NCI-H2081 (cell line): ENCODE measurements at regions not wholly inside any gene's neighbourhood (a gene's known extent, or its start where the extent isn't known, plus 50 kb on each side); places are given as distances from the start of the nearest gene placed in this dataset.
A peak's percentile ranks its signal among the peaks of the same experiment; 100 is the strongest.
"Not testable (repeated sequence)": the region's sequence is repeated elsewhere in the genome, so short reads cannot be mapped to it uniquely, and the experiment has no call there.

Experiments
- DNase-seq, 2 experiments: peaks; one replicate each; lab custom pipeline; 2025; lab: John Stamatoyannopoulos, UW

DNA sequence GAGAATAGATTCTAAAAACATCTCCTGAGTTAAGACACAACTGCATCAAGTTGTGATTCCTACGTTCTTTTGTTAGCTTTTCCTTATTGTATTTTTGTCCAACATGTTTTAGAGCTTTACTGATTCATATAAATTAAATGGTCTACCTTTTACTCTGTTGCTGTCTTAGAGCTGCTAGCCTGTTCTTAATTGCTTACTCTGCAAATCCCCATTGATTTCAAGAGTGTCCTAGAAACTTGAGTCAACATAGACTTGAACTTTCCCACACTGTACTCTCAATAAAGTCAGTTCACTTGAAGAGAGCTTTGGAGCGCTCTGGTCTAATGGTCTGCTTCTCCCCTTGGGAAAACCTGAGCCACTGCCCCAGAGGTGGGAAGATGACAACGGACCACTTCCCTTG, 343.9 kb downstream of the CCER1 start:
- DNase-seq, result no peak

DNA sequence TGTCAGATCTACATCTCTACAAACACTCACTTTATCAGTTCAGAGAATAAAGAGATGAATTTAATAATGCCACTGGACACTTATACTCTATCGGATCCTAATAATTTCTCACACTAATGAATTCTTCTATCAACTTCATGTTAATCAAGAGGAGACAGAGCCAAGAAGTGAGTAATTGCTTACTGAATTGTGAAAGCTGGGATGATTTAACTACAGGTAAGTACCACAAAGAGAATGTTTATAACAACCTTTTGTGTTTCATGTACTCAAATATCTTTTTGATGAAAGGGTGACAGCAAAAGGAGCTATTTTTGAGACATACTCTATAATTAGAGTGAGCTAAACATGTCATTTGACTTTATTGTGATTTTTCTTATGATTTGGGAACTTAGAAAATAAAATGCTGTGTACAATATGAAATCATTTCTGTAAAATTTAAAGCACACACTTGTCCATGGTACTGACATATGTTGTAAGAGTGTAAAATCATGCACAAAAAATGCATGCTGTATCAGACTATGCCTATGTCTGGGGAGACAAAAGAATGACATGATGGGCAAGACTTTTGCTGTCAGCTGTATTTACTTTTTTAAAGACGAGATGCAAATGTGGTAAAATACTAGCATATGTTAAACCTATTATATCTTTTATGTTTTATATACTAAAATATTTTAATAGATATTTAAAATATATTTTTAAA, 361.2 kb downstream of the CCER1 start:
- peak in 1 of 2 experiments; percentile 18 for DNase-seq

- peak in 1 of 2 experiments; percentile 40 for DNase-seq
These were observed 365.0 kb downstream of the CCER1 start for GRCh38 chr12:90589956-90590355.

- DNase-seq, result no peak
These were observed 369.2 kb downstream of the CCER1 start for GRCh38 chr12:90585640-90586304.

DNA sequence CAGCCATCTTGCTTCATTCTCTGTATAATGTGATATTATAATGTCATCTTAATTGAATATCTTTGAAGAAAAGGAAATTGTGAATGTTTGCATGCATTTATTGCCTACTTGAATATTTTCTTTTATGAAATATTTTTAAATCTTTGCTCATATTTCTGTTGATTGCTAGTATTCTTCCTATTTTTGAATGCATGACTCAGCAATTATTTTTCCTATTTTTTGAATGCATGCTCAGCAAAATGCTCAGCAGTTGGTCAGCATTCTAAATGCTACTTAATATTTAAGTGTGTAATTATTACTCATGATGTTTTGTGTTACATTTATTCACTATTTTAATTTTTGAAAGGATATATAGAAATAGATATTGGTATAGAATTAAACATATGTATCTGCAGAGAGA, 378.3 kb downstream of the CCER1 start:
- DNase-seq, result no peak

DNA sequence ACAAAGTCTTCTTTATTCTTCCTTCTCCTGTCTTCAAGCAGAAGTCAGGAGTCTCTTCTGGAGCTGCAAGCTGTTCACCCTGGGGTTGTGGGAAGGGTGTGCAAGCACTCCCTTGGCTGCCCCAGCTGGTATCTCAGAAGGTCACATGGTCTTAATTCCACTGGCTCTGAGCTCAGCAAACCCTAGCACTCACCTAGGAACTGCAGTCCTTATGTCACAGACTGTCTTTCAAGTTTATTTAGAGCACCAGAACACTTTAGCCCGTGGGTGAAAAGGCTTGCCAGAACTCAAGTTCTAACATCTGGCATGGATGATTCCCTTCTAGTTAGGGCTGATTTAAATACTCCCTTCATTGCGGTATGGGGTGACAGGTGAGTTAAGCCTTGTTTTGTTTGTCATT, 379.0 kb downstream of the CCER1 start:
- no peak for DNase-seq

DNA sequence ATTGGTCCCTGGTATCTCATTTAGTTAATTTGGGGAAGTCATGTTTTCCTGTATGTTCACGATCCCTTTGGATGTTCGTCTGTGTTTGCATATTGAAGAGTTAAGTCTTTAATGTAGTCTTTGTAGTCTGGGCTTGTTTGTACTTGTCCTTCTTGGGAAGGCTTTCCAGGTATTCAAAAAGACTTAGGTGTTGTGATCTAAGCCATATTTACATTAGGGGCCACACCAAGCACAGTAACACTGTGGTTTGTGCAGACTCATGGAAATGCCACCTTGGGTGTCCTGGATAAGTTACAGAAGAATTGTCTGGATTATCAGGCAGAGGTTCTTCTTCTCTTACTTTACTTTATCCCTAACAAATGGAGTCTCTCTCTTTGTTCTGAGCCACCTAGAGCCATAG, 380.3 kb downstream of the CCER1 start:
- DNase-seq, result no peak

DNA sequence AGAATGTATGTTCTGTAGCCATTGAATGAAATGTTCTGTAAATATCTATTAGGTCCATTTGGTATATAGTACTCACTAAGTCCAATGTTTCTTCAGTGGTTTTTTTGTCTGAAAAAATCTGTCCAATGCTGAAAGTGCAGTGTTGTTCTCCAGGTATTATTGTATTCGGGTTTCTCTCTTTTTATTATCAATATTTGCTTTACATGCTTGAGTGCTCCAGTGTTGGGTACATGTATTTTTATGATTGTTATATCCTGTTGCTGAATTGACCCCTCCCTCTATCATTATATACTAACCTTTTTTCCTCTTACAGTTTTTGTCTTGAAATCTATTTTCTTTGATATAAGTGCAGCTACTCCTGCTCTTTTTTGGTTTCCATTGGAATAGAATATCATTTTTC, 382.2 kb downstream of the CCER1 start:
- peak in 1 of 2 experiments; percentile 14 for DNase-seq

GRCh38 chr12:90569685-90570084, 385.3 kb downstream of the CCER1 start:
- no peak for DNase-seq

DNA sequence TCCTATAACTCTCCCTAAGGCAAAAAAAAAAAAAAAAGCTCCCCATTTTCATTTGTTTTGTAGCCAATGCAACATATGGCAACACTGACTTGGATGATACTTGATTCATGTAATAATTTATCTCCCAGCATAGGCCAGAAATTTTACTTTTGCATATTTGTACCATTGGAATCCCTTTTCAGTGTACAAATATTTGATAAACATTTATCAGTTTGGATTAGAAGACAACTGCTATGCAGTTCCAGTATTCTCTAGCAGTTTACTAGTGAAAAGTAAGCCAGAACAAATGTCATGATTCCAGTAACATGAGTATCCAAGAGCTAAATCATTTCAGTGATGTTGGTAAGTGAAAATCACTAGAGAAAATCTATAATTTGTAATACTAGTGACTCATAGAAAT, 392.3 kb downstream of the CCER1 start:
- DNase-seq, result no peak

DNA sequence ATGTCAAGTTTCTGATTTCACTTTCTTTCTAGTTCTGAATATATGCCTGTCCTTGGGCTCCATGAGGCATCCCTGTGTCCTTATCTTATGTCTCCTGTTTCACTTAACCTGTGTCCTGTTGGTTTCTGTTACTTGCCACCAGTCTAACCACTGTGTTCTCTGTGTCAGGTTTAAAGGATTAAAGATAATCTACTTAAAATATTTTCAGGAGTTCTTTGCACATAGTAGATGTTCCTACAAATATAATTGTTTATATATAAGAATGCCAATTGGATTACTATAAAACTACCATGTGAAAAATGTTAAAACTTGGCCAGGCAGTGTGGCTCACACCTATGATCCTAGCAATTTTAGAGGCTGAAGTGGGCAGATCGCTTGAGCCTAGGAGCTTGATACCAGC, 406.4 kb downstream of the CCER1 start:
- DNase-seq, result no peak

DNA sequence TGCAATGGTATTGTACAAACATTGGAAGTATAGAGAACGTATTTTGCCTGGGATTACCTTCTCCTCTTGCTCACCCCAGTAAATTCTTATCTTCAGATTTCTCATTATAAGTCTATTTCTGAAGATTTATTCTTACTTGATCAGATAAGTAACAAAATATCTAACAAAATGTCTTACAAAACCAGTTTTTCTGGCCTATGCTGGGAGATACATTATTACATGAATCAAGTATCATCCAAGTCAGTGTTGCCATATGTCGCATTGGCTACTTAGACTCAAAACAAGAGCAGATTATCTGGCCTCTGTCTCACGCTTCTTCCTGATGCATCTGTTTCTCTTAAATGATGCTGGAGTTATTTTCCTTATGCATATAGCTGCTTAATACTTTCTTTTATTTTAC, 408.5 kb downstream of the CCER1 start:
- DNase-seq, result no peak

GRCh38 chr12:90543841-90544240, 411.1 kb downstream of the CCER1 start:
- no peak for DNase-seq

DNA sequence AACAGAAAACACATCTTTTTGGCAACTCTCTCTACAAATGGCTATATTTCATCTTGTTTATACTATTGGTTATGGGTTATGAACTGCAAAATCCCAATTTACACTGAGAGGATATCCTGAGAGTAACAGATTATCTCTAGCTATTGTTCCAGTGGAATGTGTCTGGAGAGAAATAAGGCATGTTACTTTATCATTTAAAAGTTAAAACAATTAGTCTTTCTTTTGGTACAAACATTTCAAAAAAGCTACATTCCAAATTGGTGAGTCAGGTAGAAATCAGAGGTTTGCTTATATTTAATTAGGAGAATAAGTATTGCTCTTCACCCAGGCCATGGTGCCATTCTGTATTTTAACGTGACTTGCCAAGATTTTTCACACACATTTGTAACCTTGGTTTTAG, 411.6 kb downstream of the CCER1 start:
- DNase-seq, result no peak

- not testable (repeated sequence) for DNase-seq
These were observed 412.1 kb downstream of the CCER1 start for GRCh38 chr12:90542852-90543251.

- DNase-seq, result not testable (repeated sequence)
These were observed 421.1 kb downstream of the CCER1 start for GRCh38 chr12:90533828-90534227.

DNA sequence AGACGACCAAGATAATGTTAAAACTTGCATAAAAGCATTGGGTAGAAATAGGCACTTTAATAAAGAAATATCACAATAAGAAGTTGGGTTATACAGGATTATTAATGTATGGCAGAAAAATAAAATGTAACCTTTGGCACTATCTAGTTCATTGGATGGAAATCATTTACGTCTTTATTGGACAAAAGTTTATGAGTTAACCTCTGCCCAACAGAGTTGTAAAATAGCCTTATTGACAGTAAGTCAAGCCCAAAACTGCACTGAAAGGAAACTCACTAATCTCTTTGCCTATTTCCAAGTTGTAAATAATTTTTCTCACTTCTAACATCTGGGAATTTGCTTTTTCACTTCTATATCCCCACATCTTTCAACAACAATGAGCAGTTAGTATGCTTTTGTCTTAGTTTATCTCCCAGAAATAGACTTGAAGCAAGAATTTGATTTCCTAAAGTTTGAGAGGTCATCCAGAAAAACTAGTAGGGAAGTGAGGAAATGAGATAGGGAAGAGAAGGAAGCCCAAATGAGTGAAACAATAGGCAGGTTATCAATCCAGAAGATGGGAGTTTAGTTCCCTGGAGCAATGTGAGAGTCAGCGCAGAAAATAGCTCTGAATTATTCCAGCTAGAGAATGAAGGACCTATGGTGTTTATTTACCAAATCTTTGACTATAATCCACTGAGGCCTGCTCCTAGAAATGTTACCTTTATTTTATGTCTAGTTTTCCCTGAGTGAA, 434.8 kb downstream of the CCER1 start:
- DNase-seq, result no peak

DNA sequence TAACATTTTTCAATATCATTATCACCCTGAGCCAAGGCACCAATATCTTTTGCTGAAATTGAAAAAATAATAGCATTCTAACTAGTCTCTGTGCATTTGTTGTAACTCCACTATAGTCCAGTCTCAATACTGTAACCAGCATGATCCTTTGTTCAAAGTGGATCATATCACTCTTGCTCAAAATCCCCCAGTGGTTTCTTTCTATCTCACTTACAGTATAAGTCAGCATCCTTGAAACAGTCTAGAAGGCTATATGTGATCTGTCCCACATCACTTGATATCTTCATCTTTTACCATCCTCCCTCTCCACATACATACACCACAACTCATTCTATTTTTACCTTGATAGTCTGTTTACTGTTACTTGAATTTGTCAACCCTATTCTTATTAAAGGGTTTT, 435.7 kb downstream of the CCER1 start:
- no peak for DNase-seq

DNA sequence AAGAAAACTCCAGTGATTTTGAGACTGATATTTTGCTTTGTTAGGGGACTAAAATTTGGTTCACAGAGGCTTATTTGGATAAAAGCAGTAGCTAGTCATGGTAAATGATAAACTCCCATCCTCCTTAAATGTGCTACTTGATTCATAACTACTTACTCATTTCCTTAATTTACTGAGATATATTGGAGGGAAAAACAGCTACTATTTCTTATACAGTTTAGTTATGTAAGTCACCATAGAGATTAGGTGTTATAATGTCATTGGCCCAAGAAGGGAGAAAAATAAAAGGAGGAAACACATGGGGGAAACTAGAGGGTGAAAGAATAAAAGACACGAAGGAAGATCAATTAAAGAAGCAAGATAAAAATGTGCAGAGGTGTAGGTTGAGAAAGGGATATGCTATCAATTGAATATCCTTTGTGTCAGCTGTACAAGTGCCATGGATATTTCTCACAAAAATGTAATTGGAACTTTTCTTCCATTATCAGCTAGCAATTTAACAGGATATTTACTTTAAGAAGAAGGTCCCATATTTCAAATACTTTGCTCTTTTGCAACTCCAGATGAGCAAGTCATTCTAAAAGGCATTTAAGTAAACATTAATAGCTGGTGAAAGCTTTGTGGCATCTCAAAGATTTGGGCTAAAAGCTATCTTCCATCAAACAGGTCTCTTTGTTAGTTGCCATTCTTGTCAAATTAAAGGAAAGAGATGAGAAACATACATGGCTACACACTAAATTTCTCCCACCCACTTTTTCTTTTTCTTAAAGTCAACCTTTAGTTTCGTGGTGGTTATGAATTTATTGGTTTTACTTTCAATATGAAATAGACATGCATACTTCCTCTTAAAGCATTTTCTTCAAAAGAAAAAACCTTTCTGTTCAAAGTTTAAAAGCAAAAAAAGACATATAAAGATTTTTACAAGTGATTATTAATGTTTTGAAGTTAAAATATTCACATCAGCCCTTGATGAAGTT, 439.5 kb downstream of the CCER1 start:
- DNase-seq, result no peak

- no peak for DNase-seq
These were observed 440.7 kb downstream of the CCER1 start for GRCh38 chr12:90514325-90514724.

- no peak for DNase-seq
These were observed 442.5 kb downstream of the CCER1 start for GRCh38 chr12:90512518-90512917.

- DNase-seq, result no peak
These were observed 444.0 kb downstream of the CCER1 start for GRCh38 chr12:90510948-90511347.
